Endothelial cell of hepatic sinusoid (primary cell): ENCODE measurements at regions not wholly inside any gene's neighbourhood (a gene's known extent, or its start where the extent isn't known, plus 50 kb on each side); places are given as distances from the start of the nearest gene placed in this dataset.

ENCODE experiments used
- in situ Hi-C: cut with HindIII; loops from 2 replicates; pipeline ENCODE4 v1.10.0; 2017; ENCODE audit warnings: low sequenced_read_pairs

DNA sequence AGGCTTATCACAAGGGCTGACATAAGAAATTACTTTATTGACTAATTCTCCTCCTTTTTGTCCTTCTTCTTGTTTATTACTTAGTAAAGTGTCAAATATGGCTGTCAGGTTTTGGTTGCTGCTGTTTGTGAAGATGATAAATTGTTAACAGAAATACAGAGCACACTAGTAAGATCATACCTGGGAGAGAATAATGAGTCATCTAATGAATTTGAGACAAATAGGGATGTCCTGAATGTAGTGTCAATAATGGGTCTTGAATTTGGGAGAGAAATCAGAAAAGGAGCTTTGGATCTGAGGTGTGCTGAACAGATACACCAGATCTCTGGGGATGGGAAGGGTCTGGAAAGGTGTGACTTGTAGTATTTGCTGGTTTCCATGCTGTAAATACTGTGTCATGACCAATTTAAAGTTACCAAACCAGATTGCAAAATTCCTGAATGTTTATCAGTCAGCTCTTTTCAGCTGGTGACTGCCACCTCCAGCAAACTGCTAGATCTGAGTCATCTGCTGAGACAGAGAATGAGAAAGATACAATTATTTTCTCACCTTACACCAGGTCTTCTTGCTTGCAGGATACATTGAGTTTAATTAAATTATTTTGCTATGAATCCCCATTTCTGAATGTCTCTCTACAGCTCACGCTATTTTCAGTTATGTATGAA, 76.7 kb upstream of the SATB1 start:
- in situ Hi-C loops, result no loop called here

- in situ Hi-C loops, result no loop called here
Measured at GRCh38 chr3:18500322-18500721, 75.2 kb upstream of the SATB1 start.

GRCh38 chr3:18499301-18499700, 74.2 kb upstream of the SATB1 start:
- in situ Hi-C loops, result no loop called here

DNA sequence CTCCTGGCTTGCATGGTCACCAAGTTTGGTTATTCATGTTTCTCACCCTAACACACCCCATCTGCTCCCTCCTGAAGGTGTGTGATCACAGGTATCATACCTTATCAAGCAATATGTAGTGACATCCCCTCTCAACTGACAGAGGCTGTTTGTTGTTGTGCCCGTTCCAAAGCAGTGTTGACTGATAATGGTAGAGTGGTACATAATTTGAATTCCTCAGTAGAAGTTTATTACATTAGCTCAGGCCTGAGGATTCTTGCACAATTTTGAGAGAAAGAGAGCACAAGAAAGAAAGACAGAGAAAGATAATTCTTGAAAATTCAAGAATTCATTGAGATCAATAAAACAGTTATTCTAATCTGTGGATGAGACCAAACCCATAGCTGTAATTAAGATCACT, 69.1 kb upstream of the SATB1 start:
- in situ Hi-C loops, result no loop called here

DNA sequence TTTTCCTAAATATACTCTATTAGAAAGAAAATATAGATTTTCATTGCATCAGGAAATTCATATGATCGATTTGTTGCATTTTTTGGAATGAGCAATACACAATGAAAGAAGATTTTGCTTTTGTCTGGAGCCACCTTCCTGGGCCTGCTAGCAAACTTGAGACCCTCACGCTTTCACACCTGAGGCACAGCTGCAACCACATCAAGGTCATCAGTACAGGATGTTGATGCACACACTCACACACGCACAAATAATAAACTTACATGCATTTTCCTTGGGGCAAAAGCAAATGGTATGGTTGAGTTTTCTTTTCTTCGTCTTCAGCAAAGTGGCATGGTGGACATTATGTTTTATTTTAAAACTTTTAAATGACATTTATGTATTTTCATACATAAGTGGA, 64.8 kb upstream of the SATB1 start:
- in situ Hi-C loops, result no loop called here

DNA sequence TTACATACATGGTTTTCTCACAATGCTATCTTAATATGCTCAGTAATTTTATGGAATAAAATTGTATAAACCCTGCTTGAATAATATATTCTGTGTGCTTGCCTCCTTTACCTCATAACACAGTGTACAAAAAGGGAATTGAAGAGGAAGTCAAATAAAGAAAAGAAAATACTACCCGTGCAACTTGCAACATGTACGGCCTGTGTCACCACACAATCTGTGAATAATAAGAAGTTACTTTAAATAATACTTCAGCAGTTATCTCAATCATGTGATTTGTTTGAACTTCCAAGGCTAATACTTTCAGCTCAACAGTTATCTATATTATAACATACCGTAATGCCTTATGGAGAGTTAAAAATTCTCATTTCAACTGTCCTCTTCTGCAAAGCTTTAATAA, 58.1 kb upstream of the SATB1 start:
- in situ Hi-C loops, result no loop called here

DNA sequence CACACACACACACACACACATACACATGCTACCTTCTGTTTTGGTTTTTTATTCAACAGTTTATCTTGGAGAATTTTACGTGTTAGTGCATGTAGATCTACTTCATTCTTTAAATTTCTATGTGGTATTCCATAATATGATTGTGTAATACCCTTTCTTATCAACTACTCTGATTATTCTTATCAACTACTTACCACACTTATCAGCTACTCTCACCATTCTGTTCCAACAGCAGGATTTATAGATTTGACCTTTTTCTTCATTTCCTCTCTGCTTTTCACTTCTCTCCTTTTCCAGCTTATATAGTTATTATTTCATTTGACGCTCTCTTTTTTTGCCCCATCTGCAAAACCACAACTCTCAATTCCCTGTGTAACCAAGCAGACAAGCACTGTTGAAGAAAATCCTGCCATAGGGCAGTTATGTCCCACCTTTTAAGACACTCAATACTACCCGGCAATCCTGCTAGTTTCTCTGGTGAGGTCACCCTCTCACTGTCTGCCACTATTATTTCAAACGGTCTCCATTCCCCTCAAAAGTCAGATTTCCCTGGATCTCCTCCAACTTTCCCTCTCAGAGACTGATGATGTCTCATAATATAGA, 56.9 kb upstream of the SATB1 start:
- in situ Hi-C loops, result no loop called here

DNA sequence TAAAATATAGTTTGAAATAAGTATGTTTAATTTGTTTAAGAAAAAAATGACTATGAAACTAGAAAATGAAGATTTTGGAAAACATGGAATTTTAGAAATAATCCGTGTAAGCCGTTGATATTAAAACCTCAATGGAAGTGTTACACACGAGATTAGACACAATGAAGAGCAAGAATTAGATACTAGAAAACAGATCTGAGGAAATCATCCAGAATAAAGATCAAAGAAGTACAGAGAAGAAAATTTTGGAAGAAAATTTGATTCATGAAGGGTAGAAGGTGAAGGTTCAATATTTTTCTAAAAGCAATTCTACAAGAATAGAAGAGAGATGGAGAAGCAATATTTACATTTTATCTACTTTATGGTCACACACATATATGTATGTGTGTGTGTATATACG, 52.5 kb upstream of the SATB1 start:
- in situ Hi-C loops, result no loop called here
